Keratinocyte (primary cell): ENCODE measurements at regions not wholly inside any gene's neighbourhood (a gene's known extent, or its start where the extent isn't known, plus 50 kb on each side); places are given as distances from the start of the nearest gene placed in this dataset.

Experiments used
- DNase-seq: peaks from one replicate; pipeline ENCODE4 v3.0.0-alpha.2; 2011; ENCODE audit warnings: low read depth, missing footprints, low spot score
- FAIRE-seq: peaks from 2 replicates; lab custom pipeline; 2011; peaks lifted over from hg19 to GRCh38; lab: Jason Lieb, UNC
- H2AFZ ChIP-seq: 2 replicates; pipeline ENCODE4 v1.6.0; 2012; ENCODE audit warnings: low read length, control low read depth, inconsistent platforms; ENCODE audit not compliant: control insufficient read depth
- H3K27ac ChIP-seq: 2 replicates; pipeline ENCODE4 v1.5.1; 2011; ENCODE audit warnings: low read length; ENCODE audit not compliant: control insufficient read depth, insufficient read depth
- H3K27me3 ChIP-seq: 3 replicates; pipeline ENCODE4 v1.6.0; 2011; ENCODE audit warnings: low read length; ENCODE audit not compliant: control insufficient read depth, insufficient read depth; ENCODE audit errors: extremely low read depth
- H3K36me3 ChIP-seq, 2 experiments: 2 replicates in 1 of 2; 3 replicates in 1 of 2; pipeline ENCODE4 v1.5.1; 2011; ENCODE audit warnings: low read length in 2 of 2, mild to moderate bottlenecking in 1 of 2; ENCODE audit not compliant: control insufficient read depth in 2 of 2, insufficient read depth in 2 of 2; ENCODE audit errors: extremely low read depth in 1 of 2
- H3K4me1 ChIP-seq: 3 replicates; pipeline ENCODE4 v1.5.1; 2011; ENCODE audit warnings: low read length; ENCODE audit not compliant: control insufficient read depth, insufficient read depth; ENCODE audit errors: extremely low read depth
- H3K4me2 ChIP-seq: 3 replicates; pipeline ENCODE4 v1.6.0; 2011; ENCODE audit warnings: low read depth, low read length; ENCODE audit not compliant: control insufficient read depth, insufficient read depth; ENCODE audit errors: extremely low read depth
- H3K4me3 ChIP-seq, 3 experiments: fragments of 200-600 bp in 1 of 3; sonication (generic) in 1 of 3; 2 replicates in 2 of 3; 3 replicates in 1 of 3; pipeline ENCODE4 v1.5.1; 2011 to 2016; ENCODE audit warnings: low read length in 3 of 3, mild to moderate bottlenecking in 3 of 3, control low read depth in 2 of 3, inconsistent platforms in 1 of 3, low read depth in 1 of 3, mixed read lengths in 1 of 3, mixed run types in 1 of 3, moderate library complexity in 1 of 3; ENCODE audit not compliant: control insufficient read depth in 2 of 3, insufficient read depth in 2 of 3; ENCODE audit errors: extremely low read depth in 1 of 3
- H3K79me2 ChIP-seq: 2 replicates; pipeline ENCODE4 v1.6.0; 2012; ENCODE audit warnings: low read length; ENCODE audit not compliant: control insufficient read depth, insufficient read depth
- H3K9ac ChIP-seq: 3 replicates; pipeline ENCODE4 v1.6.0; 2011; ENCODE audit warnings: low read length; ENCODE audit not compliant: control insufficient read depth, insufficient read depth; ENCODE audit errors: extremely low read depth
- H3K9me1 ChIP-seq: 3 replicates; pipeline ENCODE4 v1.6.0; 2011; ENCODE audit warnings: low read length; ENCODE audit not compliant: control insufficient read depth, insufficient read depth; ENCODE audit errors: extremely low read depth
- H3K9me3 ChIP-seq: 2 replicates; pipeline ENCODE4 v1.5.1; 2012; ENCODE audit warnings: low read depth, low read length; ENCODE audit not compliant: control insufficient read depth
- H4K20me1 ChIP-seq: 3 replicates; pipeline ENCODE4 v1.6.0; 2011; ENCODE audit warnings: low read length; ENCODE audit not compliant: control insufficient read depth, insufficient read depth; ENCODE audit errors: extremely low read depth
- EZH2 ChIP-seq: IDR thresholded peaks from one replicate; pipeline ENCODE4 v1.6.1; 2012; ENCODE audit warnings: inconsistent platforms, mild to moderate bottlenecking, low read length, moderate library complexity
- dilution Hi-C: fragments of 300-500 bp; cut with MboI; formaldehyde crosslinking; loops from one replicate; pipeline ENCODE4 v1.7.0; 2020; ENCODE audit warnings: low sequenced_read_pairs; ENCODE audit not compliant: extremely low pct_ligation_motif_present
- TF ChIP-seq, protein P1 (sequence below), 3 experiments: IDR thresholded peaks in 1 of 3; conservative IDR thresholded peaks in 1 of 3; optimal IDR thresholded peaks in 1 of 3; 2 replicates in 2 of 3; 3 replicates in 1 of 3; pipeline versions ENCODE3 to v1.5.1; 2011; ENCODE audit warnings: low read length in 3 of 3, mild to moderate bottlenecking in 3 of 3, moderate library complexity in 2 of 3, control low read depth in 1 of 3, inconsistent platforms in 1 of 3; ENCODE audit not compliant: insufficient read depth in 2 of 3; ENCODE audit errors: extremely low read depth in 1 of 3

GRCh38 chr12:53809005-53809404 is 57.2 kb upstream of the CISTR start:
- H3K27me3 ChIP-seq: peaks cover 11% of the 10 kb centered on the region
- H3K9me1 ChIP-seq: no peaks in the 10 kb centered on the region
- FAIRE-seq (no peak), DNase-seq (no peak)
- dilution Hi-C loops: no loop called here
- H3K9ac ChIP-seq: no peak overlapping the region
- no peaks in the 10 kb centered on the region for H3K4me1 ChIP-seq
- TF ChIP-seq EZH2: no peak
- TF ChIP-seq, protein P1, sequence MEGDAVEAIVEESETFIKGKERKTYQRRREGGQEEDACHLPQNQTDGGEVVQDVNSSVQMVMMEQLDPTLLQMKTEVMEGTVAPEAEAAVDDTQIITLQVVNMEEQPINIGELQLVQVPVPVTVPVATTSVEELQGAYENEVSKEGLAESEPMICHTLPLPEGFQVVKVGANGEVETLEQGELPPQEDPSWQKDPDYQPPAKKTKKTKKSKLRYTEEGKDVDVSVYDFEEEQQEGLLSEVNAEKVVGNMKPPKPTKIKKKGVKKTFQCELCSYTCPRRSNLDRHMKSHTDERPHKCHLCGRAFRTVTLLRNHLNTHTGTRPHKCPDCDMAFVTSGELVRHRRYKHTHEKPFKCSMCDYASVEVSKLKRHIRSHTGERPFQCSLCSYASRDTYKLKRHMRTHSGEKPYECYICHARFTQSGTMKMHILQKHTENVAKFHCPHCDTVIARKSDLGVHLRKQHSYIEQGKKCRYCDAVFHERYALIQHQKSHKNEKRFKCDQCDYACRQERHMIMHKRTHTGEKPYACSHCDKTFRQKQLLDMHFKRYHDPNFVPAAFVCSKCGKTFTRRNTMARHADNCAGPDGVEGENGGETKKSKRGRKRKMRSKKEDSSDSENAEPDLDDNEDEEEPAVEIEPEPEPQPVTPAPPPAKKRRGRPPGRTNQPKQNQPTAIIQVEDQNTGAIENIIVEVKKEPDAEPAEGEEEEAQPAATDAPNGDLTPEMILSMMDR (optimal IDR thresholded peaks at IDR 0.05 in 1 of 3, IDR thresholded peaks at IDR 0.05 in 1 of 3, conservative IDR thresholded peaks at IDR 0.05 in 1 of 3; ENCODE audit: extremely low read depth in 1 of 3, insufficient read depth in 2 of 3, low read length in 3 of 3): no peak
- H3K9me3 ChIP-seq: no peaks in the 10 kb centered on the region
- H3K27ac ChIP-seq: no peak overlapping the region
- no peaks in the 10 kb centered on the region for H3K79me2 ChIP-seq
- no peak overlapping the region for H2AFZ ChIP-seq
- no peak overlapping the region for H3K4me3 ChIP-seq
- no peaks in the 10 kb centered on the region for H3K36me3 ChIP-seq
- no peaks in the 10 kb centered on the region for H4K20me1 ChIP-seq
- H3K4me2 ChIP-seq: no peak overlapping the region

- H3K4me3 ChIP-seq: no peak overlapping the region
- H3K27ac ChIP-seq: no peak overlapping the region
- no peaks in the 10 kb centered on the region for H3K36me3 ChIP-seq
- TF ChIP-seq, protein P1 (optimal IDR thresholded peaks at IDR 0.05 in 1 of 3, IDR thresholded peaks at IDR 0.05 in 1 of 3, conservative IDR thresholded peaks at IDR 0.05 in 1 of 3; ENCODE audit: extremely low read depth in 1 of 3, insufficient read depth in 2 of 3, low read length in 3 of 3): no peak
- TF ChIP-seq EZH2: no peak
- H4K20me1 ChIP-seq: no peaks in the 10 kb centered on the region
- H3K9ac ChIP-seq: no peak overlapping the region
- H2AFZ ChIP-seq: no peak overlapping the region
- dilution Hi-C loops: no loop called here
- H3K4me1 ChIP-seq: peaks cover under 1% of the 10 kb centered on the region
- FAIRE-seq (no peak), DNase-seq (no peak)
- no peaks in the 10 kb centered on the region for H3K9me1 ChIP-seq
- H3K79me2 ChIP-seq: no peaks in the 10 kb centered on the region
- H3K9me3 ChIP-seq: no peaks in the 10 kb centered on the region
- H3K4me2 ChIP-seq: no peak overlapping the region
- peaks cover 11% of the 10 kb centered on the region for H3K27me3 ChIP-seq
Observed at GRCh38 chr12:53810950-53811349, 59.2 kb upstream of the CISTR start.
